NCI-H2171 treated with DMSO at 0.1 percent for 48 hours (cell line): ENCODE measurements at regions not wholly inside any gene's neighbourhood (a gene's known extent, or its start where the extent isn't known, plus 50 kb on each side); places are given as distances from the start of the nearest gene placed in this dataset.

Experiments
- DNase-seq: peaks from one replicate; lab custom pipeline; 2025; lab: John Stamatoyannopoulos, UW

DNA sequence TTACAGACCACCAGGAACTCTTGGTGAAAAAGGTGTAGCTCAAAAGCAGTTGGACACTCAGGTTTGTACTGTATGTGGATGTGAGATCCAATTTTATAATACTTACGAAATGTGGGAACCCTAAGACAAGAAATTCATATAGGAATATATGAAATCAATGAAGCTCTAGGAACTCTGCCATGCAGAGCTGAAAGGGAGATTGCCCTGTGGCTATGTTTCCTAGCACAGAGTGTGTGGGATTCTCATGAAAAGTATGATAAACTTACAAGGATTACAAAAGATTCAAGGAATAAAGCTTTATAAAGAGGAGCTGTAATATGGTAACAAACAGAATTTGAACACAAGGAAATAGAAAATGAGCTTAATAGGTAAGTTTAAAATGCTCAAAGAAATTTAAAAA, 205.7 kb upstream of the FAM83B start:
- no peak for DNase-seq

DNA sequence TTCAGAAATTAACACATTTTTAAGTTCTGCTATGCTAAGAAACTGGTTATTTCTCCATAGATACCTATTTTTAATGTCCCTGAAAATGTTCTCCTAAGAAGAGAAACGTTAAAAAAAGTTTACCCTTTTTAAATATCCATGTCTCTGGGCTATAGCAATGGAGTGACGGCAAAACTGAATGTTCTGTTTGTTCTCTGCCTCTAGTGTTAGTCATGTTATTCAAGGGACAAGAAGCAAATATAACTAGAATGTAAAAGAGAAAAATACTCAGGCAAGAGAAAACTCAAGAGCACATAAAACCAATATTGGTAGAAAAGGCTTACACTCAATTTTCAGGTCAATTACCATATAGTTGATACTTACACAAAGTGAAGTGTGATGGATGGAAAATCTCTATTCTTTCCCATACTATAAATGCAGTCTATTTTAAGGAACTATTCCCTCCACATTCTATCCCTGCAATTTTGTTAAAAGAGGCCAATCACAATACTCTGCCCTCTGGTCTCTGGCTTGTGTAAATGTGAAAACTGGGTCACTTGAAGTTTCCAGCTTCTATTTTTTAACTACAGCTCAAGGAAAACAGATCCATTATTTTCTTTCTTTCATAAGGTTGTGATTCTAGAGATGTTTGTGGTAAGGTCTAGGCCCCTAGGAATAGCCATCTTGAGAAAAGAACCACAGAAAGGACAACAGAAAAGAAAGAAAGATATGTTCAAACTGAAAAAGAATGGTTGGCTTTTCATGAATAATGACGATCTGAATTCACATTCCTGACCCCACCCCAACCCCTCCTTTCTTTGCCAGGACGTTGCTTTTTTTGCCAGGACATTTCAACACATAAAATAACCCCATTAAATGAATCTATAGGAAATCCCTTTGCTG, 200.3 kb upstream of the FAM83B start:
- no peak for DNase-seq

DNA sequence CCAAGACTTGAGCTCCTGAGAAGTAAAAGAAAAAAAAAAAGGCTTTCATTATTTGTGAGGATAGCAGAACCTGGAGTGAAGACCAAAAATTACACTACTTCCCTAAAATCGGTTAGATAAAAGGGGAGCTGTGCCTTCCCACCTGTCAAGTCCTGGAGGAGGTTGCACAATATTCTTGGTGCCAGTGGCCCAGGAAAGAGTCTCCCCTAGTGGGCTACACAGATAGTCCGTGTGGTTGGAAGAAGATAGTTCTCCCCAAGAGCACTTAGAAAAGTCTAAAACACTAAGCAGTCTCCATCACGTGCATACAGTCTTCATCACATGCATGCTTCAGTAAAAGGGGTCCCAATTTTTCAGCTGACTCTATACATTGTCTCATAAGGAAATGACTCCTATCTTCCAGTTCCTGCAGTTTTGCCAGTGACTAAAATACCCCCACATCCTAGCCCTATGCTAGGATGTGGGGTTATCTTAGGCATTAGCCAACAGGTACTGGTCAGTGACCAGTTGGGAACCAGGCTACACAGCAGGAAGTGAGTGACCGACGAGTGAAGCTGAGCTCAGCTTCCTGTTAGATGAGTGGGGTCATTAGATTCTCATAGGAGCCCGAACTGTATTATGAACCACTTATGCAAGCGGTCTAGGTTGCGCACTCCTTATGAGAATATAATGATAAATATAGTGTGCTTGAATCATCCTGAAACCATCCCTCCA, 199.5 kb upstream of the FAM83B start:
- DNase-seq = no peak

- DNase-seq = no peak
Observed at GRCh38 chr6:54654381-54654780, 192.2 kb upstream of the FAM83B start.

- no peak for DNase-seq
Observed at GRCh38 chr6:54655162-54655561, 191.4 kb upstream of the FAM83B start.

DNA sequence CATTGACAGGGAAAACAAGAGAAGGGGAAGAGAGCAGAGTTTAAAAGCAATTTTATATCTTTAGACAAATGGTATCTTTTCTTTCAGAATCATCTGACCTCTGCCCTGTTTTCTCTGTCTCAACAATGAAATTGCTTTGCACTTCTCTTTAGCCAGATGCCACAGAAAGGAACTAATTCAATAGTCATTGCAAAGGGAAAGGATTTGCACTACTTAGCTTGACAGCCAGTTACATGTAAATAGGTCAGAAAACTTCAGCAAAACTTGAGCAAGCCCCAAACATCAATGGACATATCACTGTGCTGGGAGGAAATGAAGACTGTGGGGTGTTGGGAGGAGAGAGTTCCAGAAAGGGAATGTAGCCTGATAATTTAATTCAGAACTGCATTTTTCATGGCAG, 181.3 kb upstream of the FAM83B start:
- DNase-seq = no peak

DNA sequence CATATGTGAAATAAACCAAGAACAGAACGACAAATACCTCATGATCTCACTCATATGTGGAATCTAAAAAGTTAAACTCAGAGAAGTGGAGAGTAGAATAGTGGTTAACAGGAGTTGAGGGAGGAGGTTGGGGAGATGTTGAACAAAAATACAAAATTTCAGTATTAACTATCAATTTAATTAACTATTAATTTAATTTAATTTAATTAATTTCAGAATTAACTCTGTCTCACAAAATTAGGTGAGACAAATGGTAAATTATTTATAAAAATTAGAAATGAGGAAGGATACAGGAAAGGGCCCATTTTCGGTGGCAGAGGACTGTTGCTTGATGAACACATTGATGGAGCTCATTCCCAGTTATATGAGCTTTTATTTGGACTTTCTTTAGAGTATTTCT, 166.0 kb upstream of the FAM83B start:
- no peak for DNase-seq

GRCh38 chr6:54681267-54681666, 165.3 kb upstream of the FAM83B start:
- DNase-seq = no peak

GRCh38 chr6:54681987-54682386, 164.6 kb upstream of the FAM83B start:
- no peak for DNase-seq

DNA sequence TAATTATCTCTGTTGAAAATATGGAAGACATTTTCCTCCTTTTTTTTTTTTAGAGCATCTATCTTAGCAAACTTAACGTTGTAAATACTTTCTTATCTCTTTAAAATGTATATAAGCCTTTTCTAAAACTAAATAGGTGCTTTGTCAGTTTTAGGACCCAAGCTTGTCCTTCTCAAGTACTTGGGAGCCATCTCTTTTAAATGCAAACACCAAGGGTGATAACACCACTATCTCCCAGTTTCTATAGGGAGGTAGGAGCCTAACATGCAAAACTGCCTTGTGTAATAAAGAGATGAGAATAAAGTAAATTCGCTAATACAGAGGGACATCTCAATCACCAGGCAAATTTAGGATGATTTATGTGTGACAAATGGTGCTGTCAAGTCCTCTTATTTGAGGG, 157.0 kb upstream of the FAM83B start:
- no peak for DNase-seq

- DNase-seq = no peak
Observed at GRCh38 chr6:54690596-54690995, 156.0 kb upstream of the FAM83B start.

DNA sequence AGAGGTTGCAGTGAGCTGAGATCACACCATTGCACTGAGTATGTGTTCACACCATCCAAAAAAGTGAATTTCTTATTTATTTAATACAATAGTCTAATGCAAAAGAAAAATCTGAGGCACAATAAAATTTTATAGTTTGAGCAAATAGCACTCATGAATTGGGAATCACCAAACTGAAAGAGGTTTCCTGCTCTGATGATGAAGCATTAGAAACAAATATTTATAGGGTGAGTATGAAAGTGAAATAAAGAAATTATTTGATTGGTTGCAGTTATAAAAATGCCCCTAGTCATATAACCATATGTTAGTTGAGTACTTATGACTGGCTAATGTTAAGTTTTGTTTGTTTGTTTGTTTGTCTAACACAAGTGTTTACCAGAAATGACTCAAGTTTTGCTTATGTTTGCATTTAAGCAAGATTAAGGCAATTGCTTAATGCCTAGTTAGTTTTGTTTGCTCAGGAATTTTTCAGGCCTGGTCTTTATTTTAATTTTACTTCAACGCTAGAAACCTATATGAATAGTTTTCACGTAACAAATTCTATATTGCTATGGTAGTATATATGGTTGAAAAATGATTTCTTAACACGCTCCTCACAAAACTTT, 151.5 kb upstream of the FAM83B start:
- no peak for DNase-seq

GRCh38 chr6:54695815-54696214, 150.8 kb upstream of the FAM83B start:
- DNase-seq = no peak

- DNase-seq = no peak
Observed at GRCh38 chr6:54697424-54697823, 149.1 kb upstream of the FAM83B start.

- no peak for DNase-seq
Observed at GRCh38 chr6:54698974-54699373, 147.6 kb upstream of the FAM83B start.

- no peak for DNase-seq
Observed at GRCh38 chr6:54700158-54700557, 146.4 kb upstream of the FAM83B start.

- no peak for DNase-seq
Observed at GRCh38 chr6:54702772-54703171, 143.8 kb upstream of the FAM83B start.

DNA sequence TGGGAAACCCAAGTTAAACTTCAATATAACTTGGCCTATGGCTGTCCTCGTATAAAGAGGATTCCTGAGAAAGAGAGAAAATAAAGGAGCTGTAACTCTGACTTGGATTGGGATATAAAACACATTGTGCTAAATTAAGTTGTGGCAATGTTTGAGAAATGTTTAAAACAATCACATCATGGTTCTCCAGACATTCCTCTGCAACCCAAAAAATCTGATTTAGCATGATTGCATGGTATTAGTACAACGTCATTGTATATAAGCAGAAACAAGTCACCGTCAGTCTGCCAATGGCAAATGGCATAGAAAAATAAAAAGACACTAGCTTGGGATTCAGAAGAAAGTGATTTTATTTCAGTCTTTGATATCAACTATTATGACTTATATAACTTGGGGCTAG, 140.2 kb upstream of the FAM83B start:
- DNase-seq = no peak

- no peak for DNase-seq
Observed at GRCh38 chr6:54706844-54707605, 139.5 kb upstream of the FAM83B start.

GRCh38 chr6:54710456-54710855, 136.1 kb upstream of the FAM83B start:
- DNase-seq = no peak

DNA sequence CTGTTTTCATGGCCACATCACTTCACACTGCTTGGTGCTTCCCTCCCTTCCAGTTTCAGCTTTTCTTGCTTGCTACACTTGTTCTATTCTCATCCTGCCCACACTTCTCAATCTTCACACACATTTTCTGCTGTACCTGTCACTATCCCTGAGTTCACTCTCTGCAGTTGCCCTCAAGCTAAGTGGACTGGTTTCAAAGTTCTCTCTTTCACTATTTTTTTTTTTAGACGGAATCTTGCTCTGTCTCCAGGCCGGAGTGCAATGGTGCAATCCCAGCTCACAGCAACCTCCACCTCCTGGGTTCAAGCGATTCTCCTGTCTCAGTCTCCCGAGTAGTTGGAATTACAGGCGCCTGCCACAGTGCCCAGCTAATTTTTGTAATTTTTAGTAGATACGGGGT, 130.6 kb upstream of the FAM83B start:
- DNase-seq = no peak

DNA sequence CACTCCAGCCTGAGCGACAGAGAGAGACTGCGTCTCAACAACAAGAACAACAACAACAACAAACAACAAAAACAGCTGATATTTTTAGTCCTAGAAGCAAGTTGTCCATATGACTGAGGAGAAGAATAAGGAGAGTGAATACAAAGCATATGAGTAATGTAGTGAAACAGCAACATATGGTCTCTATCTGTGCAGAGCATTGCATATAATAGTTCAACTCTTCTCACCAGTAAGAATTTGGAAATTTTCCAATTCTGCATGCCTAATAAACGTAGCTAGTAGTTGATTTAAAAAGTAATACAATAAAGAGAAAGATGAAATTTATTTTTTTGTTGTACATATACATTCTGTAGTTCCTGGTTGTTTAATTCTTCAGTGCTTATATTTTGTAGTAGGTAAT, 129.7 kb upstream of the FAM83B start:
- DNase-seq = peak; percentile 10
